ENCODE measurements at regions not wholly inside any gene's neighbourhood (a gene's known extent, or its start where the extent isn't known, plus 50 kb on each side); places are given as distances from the start of the nearest gene placed in this dataset.
"Not testable (repeated sequence)": the region's sequence is repeated elsewhere in the genome, so short reads cannot be mapped to it uniquely, and the experiment has no call there.

- DNase-seq (ENCODE audit: low read depth in 1 of 2, low spot score in 1 of 2) = no peak
Measured at GRCh38 chr10:130921461-130921860, 390.1 kb downstream of the TCERG1L start.

GRCh38 chr10:130921911-130922440, 389.5 kb downstream of the TCERG1L start:
- no peak for DNase-seq (ENCODE audit: low read depth in 1 of 2, low spot score in 1 of 2)

DNA sequence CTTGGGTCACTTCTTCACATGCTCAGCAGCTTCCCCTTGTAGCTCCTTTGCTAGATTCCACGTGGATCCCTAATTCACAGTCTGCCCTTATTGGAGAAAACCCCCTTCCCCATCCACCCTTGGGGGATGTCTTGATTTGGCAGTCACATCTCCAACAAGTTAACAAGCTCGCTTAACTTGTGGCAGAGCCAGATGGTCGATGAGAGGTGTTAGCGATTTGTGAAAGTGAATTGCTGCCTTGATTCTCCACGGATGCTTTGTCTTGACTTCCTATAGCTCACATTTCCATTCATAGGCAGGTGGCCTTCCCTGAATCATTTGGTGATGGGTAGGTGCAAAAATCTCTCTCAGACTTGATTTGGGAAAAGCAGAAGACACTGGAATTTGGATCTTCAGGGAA, 387.9 kb downstream of the TCERG1L start:
- DNase-seq (ENCODE audit: low read depth in 1 of 2, low spot score in 1 of 2) = no peak

GRCh38 chr10:130924138-130924819, 387.2 kb downstream of the TCERG1L start:
- DNase-seq (ENCODE audit: low read depth in 1 of 2, low spot score in 1 of 2) = no peak

DNA sequence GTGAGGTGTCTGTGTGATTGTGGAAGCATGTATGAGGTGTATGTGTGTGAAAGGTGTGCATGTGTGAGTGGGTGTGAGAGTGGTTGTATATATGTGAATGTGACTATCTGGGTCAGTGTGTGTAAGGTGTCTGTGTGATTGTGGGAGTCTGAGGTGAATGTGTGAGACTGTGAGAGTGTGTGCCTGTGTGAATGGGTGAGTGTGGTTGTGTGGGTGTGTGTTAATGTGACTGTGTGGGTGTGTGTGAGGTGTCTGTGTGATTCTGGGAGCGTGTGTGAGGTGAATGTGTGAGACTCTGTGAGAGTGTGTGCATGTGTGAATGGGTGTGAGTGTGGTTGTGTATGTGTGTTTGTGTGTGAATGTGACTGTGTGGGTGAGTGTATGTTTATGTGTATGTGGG, 385.1 kb downstream of the TCERG1L start:
- DNase-seq (ENCODE audit: low read depth in 1 of 2, low spot score in 1 of 2) = no peak

GRCh38 chr10:130927157-130927556, 384.4 kb downstream of the TCERG1L start:
- DNase-seq (ENCODE audit: low read depth in 1 of 2, low spot score in 1 of 2) = no peak

DNA sequence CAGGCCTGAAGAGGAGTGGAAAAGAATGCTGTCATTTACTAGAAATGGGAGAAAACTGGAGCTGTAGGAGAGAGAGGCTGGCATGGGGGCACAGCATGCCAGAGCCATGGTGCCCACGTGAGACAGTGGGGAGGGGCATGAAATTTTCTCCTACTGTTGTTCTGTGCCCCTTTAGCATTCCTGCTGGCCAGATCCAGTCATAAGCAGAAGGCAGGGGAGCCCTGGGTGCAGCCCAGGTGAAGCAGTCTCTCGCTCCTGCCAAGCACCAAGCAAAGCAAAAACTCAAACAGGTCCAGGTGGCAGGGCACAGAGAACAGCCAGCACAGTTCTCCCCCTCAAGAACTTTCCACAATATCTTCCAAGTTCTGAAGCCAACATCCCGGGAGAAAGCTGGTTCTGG, 383.2 kb downstream of the TCERG1L start:
- no peak for DNase-seq (ENCODE audit: low read depth in 1 of 2, low spot score in 1 of 2)

DNA sequence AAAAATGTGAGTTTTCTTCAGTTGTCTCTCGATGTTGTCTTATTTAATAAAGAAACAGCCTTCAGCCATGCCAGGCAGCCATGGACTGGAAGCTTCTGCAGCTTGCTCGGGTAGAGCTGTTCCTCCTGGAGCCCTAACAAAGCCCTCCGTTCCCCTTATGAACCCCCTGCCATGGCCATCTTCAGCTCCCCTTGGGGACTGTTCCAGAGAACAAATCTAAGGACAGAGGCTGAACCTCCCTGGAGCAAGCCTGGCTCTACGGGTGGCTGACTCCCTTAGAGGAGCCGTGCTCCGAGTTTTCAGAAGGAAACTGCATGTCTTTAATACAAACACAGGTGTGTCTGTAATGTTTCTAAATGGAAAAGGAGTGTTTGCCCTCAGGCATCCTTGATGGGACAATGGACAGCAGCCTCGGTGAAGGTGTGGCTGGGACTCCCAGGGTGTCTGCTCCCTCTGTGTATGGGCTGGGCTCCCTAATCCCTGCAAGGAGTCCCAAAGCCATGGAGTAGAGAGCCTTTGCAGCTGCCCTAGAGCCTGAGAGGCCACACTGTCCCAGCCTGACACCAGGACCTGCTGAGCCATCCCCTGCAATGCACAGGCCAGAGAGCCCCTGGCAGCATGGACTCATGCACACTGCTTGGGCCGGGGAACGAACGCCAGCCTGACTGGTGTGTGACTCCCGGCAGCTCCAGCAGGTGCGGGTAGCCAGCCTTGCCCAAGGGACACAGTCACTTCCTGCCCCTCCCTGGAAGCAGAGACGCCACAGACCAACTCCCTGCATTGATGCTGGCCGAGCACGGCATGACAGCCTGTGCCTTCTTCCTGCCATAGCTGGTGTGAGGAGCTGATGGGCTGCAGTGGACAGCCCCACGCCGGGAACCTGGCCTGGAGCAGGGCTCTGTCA, 381.8 kb downstream of the TCERG1L start:
- no peak for DNase-seq (ENCODE audit: low read depth in 1 of 2, low spot score in 1 of 2)

GRCh38 chr10:130930821-130931220, 380.7 kb downstream of the TCERG1L start:
- DNase-seq (ENCODE audit: low read depth in 1 of 2, low spot score in 1 of 2) = no peak

DNA sequence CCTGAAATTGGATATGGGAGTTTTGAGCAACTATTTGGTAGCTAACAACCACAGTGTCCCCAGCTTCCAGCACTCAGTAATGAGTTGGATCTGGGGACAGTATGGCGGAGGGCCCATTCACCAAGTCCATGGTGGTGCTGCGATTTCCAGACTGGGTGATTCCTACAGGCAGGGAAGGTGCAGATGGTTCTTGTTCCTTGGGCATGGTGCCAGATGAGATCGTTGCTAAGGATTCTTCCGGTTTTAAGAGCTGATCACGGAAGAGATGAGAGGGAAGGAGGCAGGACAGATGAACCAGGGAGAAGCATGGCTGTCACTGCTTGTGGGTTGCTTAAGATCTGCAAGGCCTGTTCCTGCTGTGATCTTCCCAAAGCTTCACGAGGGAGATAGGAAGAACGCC, 380.3 kb downstream of the TCERG1L start:
- no peak for DNase-seq (ENCODE audit: low read depth in 1 of 2, low spot score in 1 of 2)

DNA sequence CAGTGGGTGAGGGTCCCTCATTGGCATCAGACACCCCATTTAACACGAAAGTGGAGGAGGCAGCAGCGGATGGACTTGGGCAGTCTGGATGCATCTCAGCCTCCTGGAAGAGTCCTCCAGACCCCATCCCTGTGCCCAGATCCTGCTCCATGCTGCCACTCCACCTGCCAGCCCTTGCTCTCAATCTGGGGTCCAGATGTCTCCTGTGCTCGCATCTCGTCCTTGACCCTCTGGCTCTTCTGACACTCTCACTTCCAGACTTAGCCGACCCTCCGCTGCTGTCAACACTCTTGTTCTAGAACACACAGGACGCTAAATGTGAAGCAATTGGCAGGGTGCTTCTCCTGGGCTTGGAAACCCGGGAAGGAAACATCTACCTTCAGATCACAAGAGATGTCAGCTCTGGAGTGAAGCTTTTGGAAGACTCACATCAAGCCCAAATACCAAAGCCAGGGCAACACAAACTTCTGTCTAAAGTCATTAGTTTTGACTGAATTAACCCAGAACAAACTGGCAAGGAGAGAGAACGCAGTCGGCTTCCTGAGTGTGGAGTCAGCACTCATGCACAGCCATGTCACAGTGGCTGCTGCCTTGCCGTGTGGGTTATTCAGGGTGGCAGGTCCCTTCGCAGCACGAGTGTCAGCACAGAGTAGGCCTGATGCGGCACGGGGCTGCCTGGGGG, 379.1 kb downstream of the TCERG1L start:
- no peak for DNase-seq (ENCODE audit: low read depth in 1 of 2, low spot score in 1 of 2)

DNA sequence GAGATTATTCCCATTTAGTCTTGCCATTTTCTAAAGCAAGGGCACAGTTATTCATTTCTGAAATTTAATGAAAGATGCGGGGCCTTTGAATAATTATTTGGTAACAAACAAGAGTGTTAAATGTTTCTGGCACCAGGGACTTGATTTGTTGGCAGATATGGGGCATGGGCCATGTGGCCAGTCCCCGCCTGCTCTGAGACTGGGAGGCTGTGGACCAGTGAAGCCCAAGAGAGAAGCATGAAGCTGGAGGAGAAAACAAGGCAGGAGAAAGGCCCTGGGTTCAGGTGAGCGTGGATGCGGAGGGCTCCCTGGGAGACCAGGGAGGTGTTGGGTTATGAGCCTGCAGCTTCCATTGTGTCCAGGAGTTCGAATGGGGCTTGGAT, 378.5 kb downstream of the TCERG1L start:
- DNase-seq (ENCODE audit: low read depth in 1 of 2, low spot score in 1 of 2) = no peak

- no peak for DNase-seq (ENCODE audit: low read depth in 1 of 2, low spot score in 1 of 2)
Measured at GRCh38 chr10:130934293-130935127, 377.0 kb downstream of the TCERG1L start.

DNA sequence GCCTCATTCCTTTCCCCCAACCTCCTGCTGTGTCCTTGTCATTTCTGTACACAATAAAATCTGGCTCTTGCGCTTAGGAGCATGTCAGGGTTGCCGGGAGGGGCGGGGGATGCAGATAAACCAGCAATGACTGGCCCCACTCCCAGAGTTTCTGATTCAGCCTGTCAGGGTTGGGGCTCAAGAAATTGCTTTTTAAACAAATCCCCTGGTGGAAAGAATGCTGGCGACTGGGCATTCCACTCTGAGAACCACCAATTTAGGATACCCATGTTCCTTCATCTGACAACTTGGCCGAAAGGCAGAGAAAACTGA, 376.4 kb downstream of the TCERG1L start:
- DNase-seq (ENCODE audit: low read depth in 1 of 2, low spot score in 1 of 2) = no peak

- no peak for DNase-seq (ENCODE audit: low read depth in 1 of 2, low spot score in 1 of 2)
Measured at GRCh38 chr10:130935897-130936550, 375.5 kb downstream of the TCERG1L start.

DNA sequence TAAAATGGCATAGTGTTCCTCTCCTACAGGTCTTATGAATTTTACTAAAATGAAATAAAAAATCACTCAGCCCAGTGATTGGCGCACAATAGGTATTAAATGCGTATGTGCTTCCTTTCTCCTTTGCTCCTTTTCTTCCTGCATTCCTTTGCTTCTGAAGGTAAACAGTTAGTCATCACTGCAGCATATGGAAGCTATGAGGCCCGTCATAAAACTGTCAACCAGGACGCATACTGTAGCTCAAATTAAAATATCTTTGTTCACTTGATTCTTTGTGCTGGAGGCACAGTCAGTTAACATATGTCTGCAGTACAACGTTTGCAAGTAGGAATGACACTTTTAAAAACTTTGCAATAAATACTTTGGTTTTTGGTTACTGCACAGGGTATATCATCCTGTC, 374.7 kb downstream of the TCERG1L start:
- no peak for DNase-seq (ENCODE audit: low read depth in 1 of 2, low spot score in 1 of 2)

DNA sequence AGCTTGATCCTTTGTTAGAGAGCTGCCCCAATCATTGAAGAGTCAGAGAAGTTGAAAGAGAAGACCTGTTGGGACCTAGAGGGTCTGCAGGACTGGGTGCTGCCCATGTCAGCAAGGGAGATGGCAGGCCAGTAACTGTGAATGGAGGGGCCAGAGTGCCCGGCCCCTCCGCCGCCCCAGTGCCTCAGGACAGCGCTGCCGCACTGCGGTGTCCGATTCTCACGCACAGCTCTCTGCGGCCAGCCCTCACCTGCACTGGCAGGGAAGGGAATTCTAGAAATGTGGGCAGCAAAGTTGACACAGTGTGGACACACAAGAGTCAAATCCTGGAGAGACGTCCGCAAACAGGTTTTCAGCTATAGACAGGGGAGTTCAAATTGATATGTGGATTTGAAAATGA, 373.5 kb downstream of the TCERG1L start:
- DNase-seq (ENCODE audit: low read depth in 1 of 2, low spot score in 1 of 2) = no peak

GRCh38 chr10:130938891-130939290, 372.6 kb downstream of the TCERG1L start:
- not testable (repeated sequence) for DNase-seq (ENCODE audit: low read depth in 1 of 2, low spot score in 1 of 2)

DNA sequence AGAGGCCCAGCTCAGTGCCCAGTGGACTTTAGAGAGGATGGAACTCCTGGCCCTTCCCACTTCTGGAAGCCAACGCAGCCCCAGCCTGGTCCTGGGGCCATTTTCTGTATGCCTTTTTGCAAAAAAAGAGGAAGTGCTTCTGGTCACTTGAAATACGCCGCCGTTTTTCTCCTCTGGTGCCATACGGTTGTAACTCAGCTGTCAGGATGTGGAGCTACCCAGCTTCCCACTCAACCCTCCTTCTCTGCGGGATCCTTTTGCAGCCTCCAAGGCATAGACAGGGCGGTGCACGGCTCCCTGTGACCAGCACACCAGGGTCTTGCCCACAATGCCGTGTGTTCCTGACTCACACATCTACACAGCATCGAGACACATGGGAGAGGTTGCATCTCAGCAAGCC, 369.6 kb downstream of the TCERG1L start:
- no peak for DNase-seq (ENCODE audit: low read depth in 1 of 2, low spot score in 1 of 2)

DNA sequence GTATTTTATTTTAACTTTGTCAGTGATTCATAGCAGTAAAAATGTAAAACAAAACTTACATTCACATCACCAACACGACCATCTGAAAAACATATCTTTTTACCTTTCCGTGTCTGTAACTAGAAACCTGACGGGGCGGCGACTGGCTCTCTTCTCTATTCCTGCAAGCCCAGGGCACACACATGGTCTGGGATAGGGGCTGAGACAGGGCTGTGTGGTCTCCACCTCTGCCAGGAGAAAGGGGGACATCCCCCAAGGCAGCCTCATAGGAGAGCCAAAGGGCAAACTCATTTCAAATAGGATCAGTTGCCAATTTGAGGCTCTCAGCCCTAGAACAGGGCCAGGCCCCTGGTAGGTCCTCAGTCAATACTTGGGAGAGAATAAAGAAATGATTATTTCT, 359.4 kb downstream of the TCERG1L start:
- no peak for DNase-seq (ENCODE audit: low read depth in 1 of 2, low spot score in 1 of 2)
